Naive B cell (primary cell): ENCODE measurements at regions not wholly inside any gene's neighbourhood (a gene's known extent, or its start where the extent isn't known, plus 50 kb on each side); places are given as distances from the start of the nearest gene placed in this dataset.

Experiments
- ATAC-seq, 2 donors: fragments of 150-1000 bp; cut with Tn5 transposase; 2 replicates each; pipeline ENCODE4 v1.10.0; 2021; ENCODE audit warnings: low read depth in 2 of 2, mild to moderate bottlenecking in 2 of 2, moderate library complexity in 2 of 2
- DNase-seq: peaks from one replicate; pipeline ENCODE4 v3.0.0; 2022
- H3K27ac Mint-ChIP-seq, 6 donors: one replicate each; pipeline ENCODE4 v1.8.0; 2020 to 2022; ENCODE audit warnings: mild to moderate bottlenecking in 6 of 6, mixed read lengths in 6 of 6, moderate library complexity in 5 of 6, inconsistent platforms in 2 of 6
- H3K27me3 Mint-ChIP-seq, 3 donors: one replicate each; pipeline ENCODE4 v1.8.0; 2021 to 2022; ENCODE audit warnings: mixed read lengths in 3 of 3, mild to moderate bottlenecking in 1 of 3
- H3K36me3 Mint-ChIP-seq, 2 donors: one replicate each; pipeline ENCODE4 v1.8.0; 2020 to 2022; ENCODE audit warnings: mixed read lengths in 2 of 2, inconsistent platforms in 1 of 2, mild to moderate bottlenecking in 1 of 2
- H3K4me1 Mint-ChIP-seq, 3 donors: one replicate each; pipeline ENCODE4 v1.8.0; 2020 to 2022; ENCODE audit warnings: mixed read lengths in 3 of 3, inconsistent platforms in 1 of 3, mild to moderate bottlenecking in 1 of 3, moderate library complexity in 1 of 3
- H3K4me3 Mint-ChIP-seq, 8 donors: one replicate each; pipeline ENCODE4 v1.8.0; 2020 to 2022; ENCODE audit warnings: mild to moderate bottlenecking in 8 of 8, mixed read lengths in 8 of 8, moderate library complexity in 8 of 8, inconsistent platforms in 2 of 8
- H3K9me3 Mint-ChIP-seq, 7 donors: one replicate each; pipeline ENCODE4 v1.8.0; 2020 to 2022; ENCODE audit warnings: mixed read lengths in 7 of 7, mild to moderate bottlenecking in 5 of 7, inconsistent platforms in 2 of 7, moderate library complexity in 1 of 7

GRCh38 chr1:229213797-229214196, 57.1 kb upstream of the RAB4A start:
- Mint-ChIP-seq H3K27ac (no peak overlapping the region), H3K27me3 (peaks cover 0 to 6% (median 4%) of the 10 kb centered on the region in 3 donors), H3K4me1 (no peaks in the 10 kb centered on the region), H3K4me3 (no peak overlapping the region), H3K36me3 (no peaks in the 10 kb centered on the region), H3K9me3 (no peaks in the 10 kb centered on the region)
- DNase-seq (no peak), ATAC-seq (no peak)

- Mint-ChIP-seq H3K36me3 (no peaks in the 10 kb centered on the region), H3K9me3 (no peaks in the 10 kb centered on the region), H3K4me1 (no peaks in the 10 kb centered on the region), H3K4me3 (no peak overlapping the region), H3K27me3 (peaks cover 0 to 6% (median 4%) of the 10 kb centered on the region in 3 donors), H3K27ac (no peak overlapping the region)
- DNase-seq (no peak), ATAC-seq (no peak)
These were observed 53.2 kb upstream of the RAB4A start for GRCh38 chr1:229217716-229218115.

- ATAC-seq (no peak), DNase-seq (no peak)
- Mint-ChIP-seq H3K4me1 (no peaks in the 10 kb centered on the region), H3K27me3 (peaks cover 0 to 6% (median 4%) of the 10 kb centered on the region in 3 donors), H3K36me3 (no peaks in the 10 kb centered on the region), H3K27ac (no peak overlapping the region), H3K9me3 (no peaks in the 10 kb centered on the region), H3K4me3 (no peak overlapping the region)
These were observed 52.3 kb upstream of the RAB4A start for GRCh38 chr1:229218612-229219025.

GRCh38 chr1:229220163-229220846, 50.6 kb upstream of the RAB4A start:
- no peak for DNase-seq
- Mint-ChIP-seq H3K27ac (no peak overlapping the region), H3K36me3 (no peaks in the 10 kb centered on the region), H3K27me3 (peaks cover 0 to 8% (median 6%) of the 10 kb centered on the region in 3 donors), H3K4me1 (no peaks in the 10 kb centered on the region), H3K4me3 (no peak overlapping the region), H3K9me3 (no peaks in the 10 kb centered on the region)
- ATAC-seq: no peak

GRCh38 chr1:229221106-229222019, 49.5 kb upstream of the RAB4A start:
- Mint-ChIP-seq H3K27ac (no peak overlapping the region), H3K36me3 (no peaks in the 10 kb centered on the region), H3K4me1 (no peaks in the 10 kb centered on the region), H3K27me3 (peaks cover 0 to 8% (median 6%) of the 10 kb centered on the region in 3 donors), H3K4me3 (no peak overlapping the region), H3K9me3 (no peaks in the 10 kb centered on the region)
- ATAC-seq (no peak), DNase-seq (no peak)
